NCI-H146 treated with DMSO at 0.1 percent for 48 hours (cell line): ENCODE measurements at regions not wholly inside any gene's neighbourhood (a gene's known extent, or its start where the extent isn't known, plus 50 kb on each side); places are given as distances from the start of the nearest gene placed in this dataset.
"Not testable (repeated sequence)": the region's sequence is repeated elsewhere in the genome, so short reads cannot be mapped to it uniquely, and the experiment has no call there.

Source experiments
- DNase-seq: peaks from one replicate; lab custom pipeline; 2025; ENCODE audit not compliant: unreplicated experiment; lab: John Stamatoyannopoulos, UW

DNA sequence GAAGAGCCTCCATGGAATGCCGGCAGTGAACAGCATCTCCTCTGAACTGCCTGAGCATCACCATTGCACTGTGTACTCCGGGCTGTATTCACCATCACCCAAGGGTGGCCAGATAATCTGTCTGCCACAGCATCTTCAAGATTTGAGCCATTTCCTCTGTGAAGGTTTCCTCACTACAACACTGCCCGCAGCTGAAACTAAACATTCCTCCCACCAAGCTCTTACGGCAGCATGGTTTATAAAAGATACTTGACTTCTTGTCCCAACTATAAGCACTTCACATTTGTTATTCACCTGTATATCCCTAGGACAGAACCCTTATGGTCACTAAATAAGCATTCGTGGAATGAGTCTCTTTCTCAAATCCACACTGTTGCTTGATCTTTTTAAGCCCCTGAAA is 125.9 kb downstream of the SST start:
- DNase-seq, result no peak

GRCh38 chr3:187540847-187541246 is 129.3 kb downstream of the SST start:
- DNase-seq, result no peak

GRCh38 chr3:187536185-187536584 is 134.0 kb downstream of the SST start:
- no peak for DNase-seq

- DNase-seq, result no peak
These were observed 136.4 kb downstream of the SST start for GRCh38 chr3:187533797-187534196.

- no peak for DNase-seq
These were observed 138.4 kb downstream of the SST start for GRCh38 chr3:187531831-187532230.

- DNase-seq, result no peak
These were observed 147.3 kb downstream of the SST start for GRCh38 chr3:187522890-187523289.

DNA sequence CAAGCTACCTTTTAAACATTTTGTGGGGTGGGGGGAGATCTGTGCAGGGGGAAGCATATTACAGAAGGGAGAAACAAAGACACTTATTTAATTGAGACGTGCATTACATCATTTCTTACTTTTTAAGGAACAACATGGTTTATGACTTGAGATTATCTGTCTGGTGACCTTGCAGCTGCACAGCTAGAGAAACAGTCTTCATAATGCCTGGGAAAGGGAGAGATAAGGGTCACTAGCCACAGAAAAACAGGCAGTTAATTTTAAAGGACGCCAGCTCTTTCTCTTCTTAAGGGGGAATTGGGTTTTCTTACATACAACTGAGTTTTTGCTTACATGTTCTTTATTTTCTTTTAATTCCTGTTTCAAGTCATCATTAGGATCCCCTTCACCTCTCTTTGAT is 147.9 kb downstream of the SST start:
- DNase-seq, result no peak

GRCh38 chr3:187521546-187521945 is 148.6 kb downstream of the SST start:
- no peak for DNase-seq

GRCh38 chr3:187520027-187520945 is 149.9 kb downstream of the SST start:
- no peak for DNase-seq

- no peak for DNase-seq
These were observed 150.7 kb downstream of the SST start for GRCh38 chr3:187519428-187519890.

- no peak for DNase-seq
These were observed 150.4 kb downstream of the RTP4 start for GRCh38 chr3:187518616-187519015.

GRCh38 chr3:187518207-187518606 is 150.0 kb downstream of the RTP4 start:
- no peak for DNase-seq

DNA sequence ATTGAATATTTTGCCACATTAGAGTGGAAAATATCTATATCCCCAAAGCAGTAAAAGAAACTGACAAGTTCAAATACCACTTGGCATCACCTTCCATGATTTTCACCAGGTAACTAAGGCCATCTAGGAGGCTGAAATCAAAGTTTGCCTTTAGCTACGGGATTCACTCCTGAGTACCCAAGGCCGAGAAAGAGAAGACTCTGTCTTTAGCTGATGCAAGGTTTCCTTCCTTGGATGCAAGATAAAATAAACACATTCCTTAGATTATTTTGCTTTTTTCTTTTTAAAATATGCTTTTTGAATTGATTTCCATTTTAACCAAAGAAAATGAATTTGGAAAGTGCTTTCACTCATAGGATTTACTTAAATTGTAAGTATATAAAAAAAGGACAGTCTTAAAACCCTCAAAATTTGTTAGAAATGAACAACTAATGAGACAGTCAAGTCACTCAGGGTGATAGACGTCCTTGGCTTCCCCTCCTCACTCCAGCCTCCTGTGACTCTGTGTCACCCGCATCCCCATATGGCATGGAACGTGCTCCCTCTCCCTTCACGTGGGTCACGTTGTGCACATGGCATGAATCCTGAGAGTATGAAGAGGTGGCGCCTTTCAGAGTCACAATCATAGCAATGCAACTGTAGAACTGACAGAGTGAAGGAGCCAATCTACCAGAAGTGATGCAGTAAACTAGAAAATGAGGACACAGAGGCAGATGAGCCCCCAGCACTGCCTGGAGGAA is 148.4 kb downstream of the RTP4 start:
- no peak for DNase-seq

DNA sequence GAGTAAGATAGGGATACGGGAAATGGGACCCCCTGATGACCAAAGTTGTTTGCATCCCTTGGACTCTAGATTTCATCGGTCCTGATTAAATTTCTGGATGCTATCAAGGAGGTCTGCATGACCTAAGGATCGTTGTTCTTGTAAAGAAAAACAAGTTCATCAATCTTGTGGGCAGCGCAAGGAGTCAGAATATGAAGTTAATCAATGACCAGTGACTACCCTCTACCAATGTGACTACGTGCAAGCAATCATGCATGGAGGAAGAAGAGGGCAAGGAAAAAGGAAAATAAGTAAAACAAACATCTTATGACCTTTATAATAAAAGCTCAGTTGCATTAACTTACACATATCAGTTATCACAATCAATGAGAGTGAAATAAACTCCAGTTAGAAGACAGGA is 139.7 kb downstream of the RTP4 start:
- DNase-seq, result no peak

- no peak for DNase-seq
These were observed 139.1 kb downstream of the RTP4 start for GRCh38 chr3:187507266-187507665.

DNA sequence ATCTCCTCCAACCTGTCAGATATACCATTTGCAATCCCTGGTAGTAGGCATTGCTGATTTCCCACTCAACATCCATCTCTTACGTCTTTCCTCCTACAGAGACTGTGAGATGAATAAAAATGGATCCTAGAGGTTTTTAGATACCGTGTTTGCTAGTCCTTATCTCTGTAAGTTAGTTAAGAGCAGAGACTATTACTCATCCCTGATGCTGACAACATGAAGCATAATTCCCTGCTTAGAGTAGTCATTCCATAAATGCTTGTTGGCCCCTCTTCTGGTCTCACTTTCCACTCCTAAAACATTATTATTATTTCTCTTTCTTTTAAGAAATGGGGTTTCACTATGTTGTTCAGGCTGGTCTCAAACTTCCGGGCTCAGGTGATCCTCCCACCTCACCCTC is 136.2 kb downstream of the RTP4 start:
- no peak for DNase-seq

DNA sequence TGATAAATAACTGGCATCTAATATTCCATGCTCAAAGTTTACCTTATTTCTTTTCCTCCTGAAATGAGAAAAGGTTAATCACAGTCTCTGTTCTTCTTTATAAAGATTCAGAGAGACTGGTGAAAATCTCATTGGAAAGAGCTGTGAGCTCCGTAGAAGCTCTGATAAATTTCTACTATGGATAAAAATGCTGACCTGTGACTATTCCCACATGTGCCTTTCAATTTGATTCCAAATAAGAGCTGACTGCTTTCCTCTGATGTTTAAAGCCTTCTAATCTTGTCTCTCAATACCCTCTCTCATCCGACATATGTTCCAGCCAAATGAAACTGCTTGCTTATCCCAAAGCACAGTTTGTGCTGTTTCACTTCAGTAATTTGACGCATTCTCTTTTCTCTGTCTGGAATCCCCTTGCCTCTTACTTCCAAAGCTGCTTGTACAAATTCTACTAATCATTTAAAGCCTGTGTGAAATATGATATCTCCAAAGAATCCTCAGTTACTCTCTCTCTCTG is 130.1 kb downstream of the RTP4 start:
- no peak for DNase-seq

DNA sequence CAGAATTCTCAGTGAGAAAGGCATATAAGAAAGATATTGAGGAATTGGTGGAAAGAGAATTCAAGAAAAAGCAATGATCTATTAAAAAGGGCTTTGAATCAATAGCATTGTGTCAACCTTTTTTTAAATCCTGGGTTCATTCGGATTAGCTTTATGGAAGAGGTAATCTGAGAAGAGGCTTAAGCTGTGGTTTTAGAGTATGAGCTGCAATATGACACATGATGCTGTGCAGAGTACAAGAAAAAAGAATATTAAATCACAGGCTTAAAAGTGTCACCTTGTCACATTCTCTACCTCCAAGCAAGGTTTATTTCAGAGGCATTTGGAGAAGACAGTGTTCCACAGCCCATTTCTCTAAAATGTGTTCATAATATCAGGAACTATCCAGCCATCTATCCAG is 128.9 kb downstream of the RTP4 start:
- no peak for DNase-seq

DNA sequence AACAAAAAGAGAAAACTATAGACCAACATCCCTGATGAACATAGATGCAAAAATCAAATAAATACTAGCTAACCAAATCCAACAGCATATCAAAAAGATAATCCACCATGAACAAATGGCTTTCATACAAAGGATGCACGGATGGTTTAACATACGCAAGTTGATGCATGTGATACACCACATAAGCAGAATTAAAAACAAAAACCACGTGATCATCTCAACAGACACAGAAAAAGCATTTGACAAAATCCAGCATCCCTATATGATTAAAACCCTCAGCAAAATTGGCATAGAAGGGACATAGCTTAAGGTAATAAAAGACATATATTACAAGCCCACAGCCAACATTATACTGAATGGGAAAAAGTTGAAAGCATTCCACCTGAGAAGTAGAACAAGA is 125.9 kb downstream of the RTP4 start:
- DNase-seq, result not testable (repeated sequence)

- DNase-seq, result no peak
These were observed 123.2 kb downstream of the RTP4 start for GRCh38 chr3:187491371-187491770.

- no peak for DNase-seq
These were observed 122.2 kb downstream of the RTP4 start for GRCh38 chr3:187490366-187490765.
